GM19351 (cell line): ENCODE measurements at regions not wholly inside any gene's neighbourhood (a gene's known extent, or its start where the extent isn't known, plus 50 kb on each side); places are given as distances from the start of the nearest gene placed in this dataset.
"Not testable (repeated sequence)": the region's sequence is repeated elsewhere in the genome, so short reads cannot be mapped to it uniquely, and the experiment has no call there.

Experiments
- ATAC-seq: cut with Tn5 transposase; IDR thresholded peaks from one replicate; pipeline ENCODE4 v1.9.1; 2021; ENCODE audit warnings: mild to moderate bottlenecking, moderate library complexity; ENCODE audit not compliant: unreplicated experiment

GRCh38 chr12:58681730-58682129 lies 238.6 kb downstream of the LRIG3 start:
- ATAC-seq, result no peak

- no peak for ATAC-seq
Observed at GRCh38 chr12:58695263-58695662, 225.0 kb downstream of the LRIG3 start.

GRCh38 chr12:58701536-58701935 lies 218.8 kb downstream of the LRIG3 start:
- ATAC-seq, result no peak

GRCh38 chr12:58703866-58704265 lies 216.4 kb downstream of the LRIG3 start:
- ATAC-seq, result no peak

GRCh38 chr12:58704770-58705169 lies 215.5 kb downstream of the LRIG3 start:
- not testable (repeated sequence) for ATAC-seq

- ATAC-seq, result no peak
Observed at GRCh38 chr12:58710901-58711300, 209.4 kb downstream of the LRIG3 start.

GRCh38 chr12:58711974-58712373 lies 208.3 kb downstream of the LRIG3 start:
- ATAC-seq, result no peak

- ATAC-seq, result no peak
Observed at GRCh38 chr12:58712976-58713375, 207.3 kb downstream of the LRIG3 start.

GRCh38 chr12:58719161-58719560 lies 201.1 kb downstream of the LRIG3 start:
- no peak for ATAC-seq

GRCh38 chr12:58720421-58720820 lies 199.9 kb downstream of the LRIG3 start:
- no peak for ATAC-seq

- ATAC-seq, result no peak
Observed at GRCh38 chr12:58725400-58726105, 194.8 kb downstream of the LRIG3 start.

GRCh38 chr12:58727521-58727920 lies 192.8 kb downstream of the LRIG3 start:
- ATAC-seq, result no peak

GRCh38 chr12:58728397-58728796 lies 191.9 kb downstream of the LRIG3 start:
- no peak for ATAC-seq

GRCh38 chr12:58731096-58731495 lies 189.2 kb downstream of the LRIG3 start:
- no peak for ATAC-seq

- ATAC-seq, result no peak
Observed at GRCh38 chr12:58732894-58733293, 187.4 kb downstream of the LRIG3 start.

- no peak for ATAC-seq
Observed at GRCh38 chr12:58741226-58741625, 179.1 kb downstream of the LRIG3 start.

- ATAC-seq, result no peak
Observed at GRCh38 chr12:58745348-58746125, 174.8 kb downstream of the LRIG3 start.

GRCh38 chr12:58747533-58747932 lies 172.8 kb downstream of the LRIG3 start:
- ATAC-seq, result no peak

- no peak for ATAC-seq
Observed at GRCh38 chr12:58750484-58750883, 169.8 kb downstream of the LRIG3 start.

GRCh38 chr12:58757422-58757821 lies 162.9 kb downstream of the LRIG3 start:
- ATAC-seq, result no peak

- not testable (repeated sequence) for ATAC-seq
Observed at GRCh38 chr12:58759745-58760144, 160.6 kb downstream of the LRIG3 start.

GRCh38 chr12:58761308-58761707 lies 159.0 kb downstream of the LRIG3 start:
- ATAC-seq, result no peak
